GM12878 (cell line): ENCODE measurements at regions not wholly inside any gene's neighbourhood (a gene's known extent, or its start where the extent isn't known, plus 50 kb on each side); places are given as distances from the start of the nearest gene placed in this dataset.

Experiments used
- ATAC-seq: fragments of 200-7000 bp; cut with Tn5 transposase; 3 replicates; pipeline ENCODE4 v1.9.1; 2020; ENCODE audit warnings: mild to moderate bottlenecking, moderate library complexity
- BruUV-seq: library from RNA; stranded (reverse); fragments of 400-500 nt; replicated peaks from 2 replicates; lab custom pipeline; 2021; lab: Mats Ljungman, UMichigan
- CTCF ChIA-PET: fragments of 300-600 bp; sonication (Branson Sonifier 250); formaldehyde crosslinking; extraction: SDS; loops from one replicate; lab custom pipeline; 2021; ENCODE audit warnings: inconsistent platforms; lab: Yijun Ruan, JAX
- POLR2A ChIA-PET: fragments of 350-600 bp; formaldehyde crosslinking; extraction: SDS; loops from one replicate; lab custom pipeline; 2021; ENCODE audit warnings: inconsistent platforms; lab: Charles Lee
- RAD21 ChIA-PET: fragments of 300-600 bp; sonication (Branson Sonifier 250); formaldehyde crosslinking; loops from one replicate; lab custom pipeline; 2023; ENCODE audit warnings: antibody characterized with exemption; ENCODE audit not compliant: unreplicated experiment; lab: Charles Lee
- SMC1A ChIA-PET: fragments of 300-600 bp; sonication (Branson Sonifier 250); formaldehyde crosslinking; loops from one replicate; lab custom pipeline; 2023; ENCODE audit not compliant: unreplicated experiment, uncharacterized antibody; lab: Charles Lee
- DNase-seq: peaks from one replicate; pipeline ENCODE4 v3.0.0-alpha.2; 2011; ENCODE audit warnings: low read depth, low spot score
- FAIRE-seq: peaks from 3 replicates; lab custom pipeline; 2011; peaks lifted over from hg19 to GRCh38; lab: Jason Lieb, UNC
- H2AFZ ChIP-seq: 2 replicates; pipeline ENCODE4 v1.6.0; 2011; ENCODE audit warnings: low read depth, low read length, control low read depth; ENCODE audit not compliant: control insufficient read depth
- H3K27ac ChIP-seq: 2 replicates; pipeline ENCODE4 v1.5.1; 2011; ENCODE audit warnings: control low read depth; ENCODE audit not compliant: control insufficient read depth, insufficient read depth
- H3K27me3 ChIP-seq, 2 experiments: replicated peaks in 1 of 2; 2 replicates each; pipeline versions ENCODE4 v1.6.0 to v1.6.1; 2011; ENCODE audit warnings: low read length in 1 of 2; ENCODE audit not compliant: control insufficient read depth in 2 of 2, insufficient read depth in 2 of 2
- H3K36me3 ChIP-seq, 2 experiments: 2 replicates each; pipeline ENCODE4 v1.5.1; 2011; ENCODE audit warnings: low read length in 1 of 2; ENCODE audit not compliant: control insufficient read depth in 2 of 2, insufficient read depth in 2 of 2
- H3K4me1 ChIP-seq: 2 replicates; pipeline ENCODE4 v1.6.1; 2011; ENCODE audit warnings: mild to moderate bottlenecking, low read length, moderate library complexity, mixed read lengths; ENCODE audit not compliant: control insufficient read depth, insufficient read depth
- H3K4me2 ChIP-seq: 2 replicates; pipeline ENCODE4 v1.6.0; 2011; ENCODE audit warnings: control low read depth; ENCODE audit not compliant: control insufficient read depth, insufficient read depth
- H3K4me3 ChIP-seq: fragments of 200-600 bp; sonication (generic); 2 replicates; pipeline ENCODE4 v1.5.1; 2016
- H3K79me2 ChIP-seq: 2 replicates; pipeline ENCODE4 v1.6.0; 2011; ENCODE audit warnings: low read length; ENCODE audit not compliant: control insufficient read depth, insufficient read depth
- H3K9ac ChIP-seq: 2 replicates; pipeline ENCODE4 v1.8.0; 2011; ENCODE audit warnings: low read length, control low read depth, mixed read lengths; ENCODE audit not compliant: control insufficient read depth, insufficient read depth
- H3K9me3 ChIP-seq: replicated peaks from 3 replicates; pipeline ENCODE4 v1.5.1; 2011; ENCODE audit warnings: mild to moderate bottlenecking, low read length; ENCODE audit not compliant: control insufficient read depth, insufficient read depth
- H4K20me1 ChIP-seq: 2 replicates; pipeline ENCODE4 v1.6.0; 2011; ENCODE audit not compliant: control insufficient read depth, insufficient read depth
- BACH1 ChIP-seq: fragments of 450-650 bp; IDR thresholded peaks from 2 replicates; pipeline ENCODE4 v1.6.1; 2017; ENCODE audit warnings: mild to moderate bottlenecking, borderline replicate concordance
- CREM ChIP-seq: IDR thresholded peaks from 2 replicates; pipeline ENCODE4 v1.6.1; 2014; ENCODE audit warnings: antibody characterized with exemption, low read depth
- E2F8 ChIP-seq: fragments of 450-650 bp; IDR thresholded peaks from 2 replicates; pipeline ENCODE4 v1.6.1; 2018; ENCODE audit warnings: mild to moderate bottlenecking, low read depth, moderate library complexity; ENCODE audit not compliant: partially characterized antibody
- KLF5 ChIP-seq: fragments of 450-650 bp; IDR thresholded peaks from 2 replicates; pipeline ENCODE4 v1.6.1; 2014; ENCODE audit warnings: mild to moderate bottlenecking; ENCODE audit not compliant: partially characterized antibody
- MLLT1 ChIP-seq: fragments of 450-650 bp; IDR thresholded peaks from 2 replicates; pipeline ENCODE4 v1.6.1; 2016; ENCODE audit warnings: mild to moderate bottlenecking
- NFYA ChIP-seq: IDR thresholded peaks from 2 replicates; pipeline ENCODE4 v1.6.1; 2011; ENCODE audit warnings: low read depth, mild to moderate bottlenecking, low read length, improper control_type of control experiment, borderline replicate concordance
- SIX5 ChIP-seq: IDR thresholded peaks from 2 replicates; pipeline ENCODE4 v1.6.1; 2011; ENCODE audit warnings: mild to moderate bottlenecking, low read depth, low read length, moderate library complexity; ENCODE audit not compliant: severe bottlenecking
- SRF ChIP-seq, 2 experiments: IDR thresholded peaks; 2 replicates each; pipeline ENCODE4 v1.6.1; 2011; ENCODE audit warnings: low read depth in 2 of 2, low read length in 2 of 2, mild to moderate bottlenecking in 1 of 2, moderate library complexity in 1 of 2
- STAT1 ChIP-seq: fragments of 450-650 bp; conservative IDR thresholded peaks from 2 replicates; pipeline ENCODE4 v1.6.1; 2014; ENCODE audit warnings: antibody characterized with exemption, mild to moderate bottlenecking
- ZBTB4 ChIP-seq: fragments of 450-650 bp; formaldehyde crosslinking; IDR thresholded peaks from 2 replicates; pipeline ENCODE4 v1.4.0; 2022; ENCODE audit warnings: mild to moderate bottlenecking, moderate library complexity
- ZZZ3 ChIP-seq: IDR thresholded peaks from 2 replicates; pipeline ENCODE4 v1.6.1; 2011; ENCODE audit warnings: low read depth; ENCODE audit not compliant: control insufficient read depth, insufficient read length
- WGBS: methylation state at CpG from one replicate; pipeline ENCODE4 v1.1.6; 2016; ENCODE audit warnings: low lambda C conversion rate; ENCODE audit not compliant: insufficient replicate concordance, insufficient coverage; ENCODE audit errors: missing lambda C conversion rate; 5-methylcytosine and 5-hydroxymethylcytosine counted together
- in situ Hi-C: fragments of 300-500 bp; cut with MboI; formaldehyde crosslinking; loops from 9 replicates; pipeline ENCODE4 v1.14.3; 2018; ENCODE audit warnings: mixed read lengths
- intact Hi-C: fragments of 100-400 bp; cut with micrococcal nuclease; formaldehyde crosslinking; loops from one replicate; pipeline ENCODE4 v1.14.2; 2022; ENCODE audit not compliant: unreplicated experiment

- ChIA-PET POLR2A (no interaction called here), SMC1A (no interaction called here), CTCF (no interaction called here), RAD21 (no interaction called here)
- no peak overlapping the region for H2AFZ ChIP-seq
- 24% methylated on average over 11 of the region's 11 CpGs for WGBS
- ATAC-seq = no peak
- H3K9me3 ChIP-seq = no peaks in the 10 kb centered on the region
- in situ Hi-C loops (no loop called here), intact Hi-C loops (no loop called here)
- H3K4me2 ChIP-seq = no peak overlapping the region
- BruUV-seq = no TSS peak
- H4K20me1 ChIP-seq = no peaks in the 10 kb centered on the region
- no peak for DNase-seq
- H3K4me3 ChIP-seq = no peak overlapping the region
- no peaks in the 10 kb centered on the region for H3K36me3 ChIP-seq
- no peaks in the 10 kb centered on the region for H3K4me1 ChIP-seq
- H3K27me3 ChIP-seq = no peaks in the 10 kb centered on the region
- no peak for TF ChIP-seq BACH1
- TF ChIP-seq E2F8 = no peak
- TF ChIP-seq ZZZ3 = no peak
- TF ChIP-seq NFYA = no peak
- no peak for TF ChIP-seq ZBTB4 (CRISPR knock-in tag)
- TF ChIP-seq MLLT1 = no peak
- TF ChIP-seq STAT1 = no peak
- no peak for TF ChIP-seq SIX5
- TF ChIP-seq KLF5 = no peak
- no peak for TF ChIP-seq SRF (IDR thresholded peaks at IDR 0.05; ENCODE audit: low read depth in 2 of 2, low read length in 2 of 2)
- TF ChIP-seq CREM = no peak
- no peak for FAIRE-seq
- H3K27ac ChIP-seq = no peak overlapping the region
- no peak overlapping the region for H3K9ac ChIP-seq
- H3K79me2 ChIP-seq = no peaks in the 10 kb centered on the region
Measured at GRCh38 chr20:60718743-60719480, 533.1 kb upstream of the CDH4 start.
